ENCODE measurements at regions not wholly inside any gene's neighbourhood (a gene's known extent, or its start where the extent isn't known, plus 50 kb on each side); places are given as distances from the start of the nearest gene placed in this dataset.
"Not testable (repeated sequence)": the region's sequence is repeated elsewhere in the genome, so short reads cannot be mapped to it uniquely, and the experiment has no call there.

DNA sequence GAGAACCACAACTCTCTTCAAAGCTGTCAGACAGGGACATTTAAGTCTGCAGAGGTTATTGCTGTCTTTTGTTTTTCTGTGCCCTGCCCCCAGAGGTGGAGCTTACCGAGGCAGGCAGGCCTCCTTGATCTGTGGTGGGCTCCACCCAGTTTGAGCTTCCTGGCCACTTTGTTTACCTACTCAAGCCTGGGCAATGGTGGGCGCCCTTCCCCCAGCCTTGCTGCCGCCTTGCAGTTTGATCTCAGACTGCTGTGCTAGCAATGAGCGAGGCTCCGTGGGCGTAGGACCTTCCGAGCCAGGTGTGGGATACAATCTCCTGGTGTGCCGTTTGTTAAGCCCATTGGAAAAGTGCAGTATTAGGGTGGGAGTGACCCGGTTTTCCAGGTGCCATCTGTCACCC lies 822.1 kb downstream of the KCNMA1 start:
- DNase-seq: not testable (repeated sequence)

DNA sequence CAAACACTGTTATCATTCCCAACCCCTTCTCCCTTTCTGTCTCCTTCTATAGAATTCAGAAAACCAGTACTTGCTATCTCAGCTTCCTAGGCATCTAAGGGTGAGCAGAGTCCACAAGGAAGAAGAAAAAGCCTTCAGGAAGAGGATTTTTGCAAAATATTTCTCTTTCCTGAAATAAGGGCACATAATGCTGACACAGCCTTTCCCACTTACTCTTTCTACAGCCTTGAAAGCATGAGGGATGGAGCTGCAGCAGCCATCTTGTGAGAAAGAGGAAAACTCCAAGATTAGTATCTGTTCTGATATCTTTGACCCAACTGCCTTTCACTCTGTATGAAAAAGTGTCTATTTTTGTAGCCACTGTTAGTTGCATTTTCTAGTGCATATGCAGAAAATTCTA lies 826.2 kb downstream of the KCNMA1 start:
- no peak for DNase-seq

DNA sequence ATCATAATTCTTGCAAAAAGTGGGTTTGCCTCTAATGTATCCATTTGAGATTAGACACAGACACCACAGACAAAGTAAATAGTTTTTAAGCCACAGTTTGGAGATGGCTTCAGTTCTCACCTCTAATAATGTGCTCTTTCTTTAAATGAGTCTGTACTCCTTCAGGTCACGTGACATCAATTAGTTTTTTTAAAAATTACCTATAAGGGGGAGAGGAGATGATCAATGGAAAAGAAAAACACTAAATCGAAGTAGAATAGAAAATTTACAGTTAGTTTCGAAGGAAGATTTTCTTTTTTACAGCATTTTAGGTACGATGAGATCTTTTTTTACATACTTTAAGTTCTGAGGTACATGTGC lies 849.2 kb downstream of the KCNMA1 start:
- DNase-seq: no peak

DNA sequence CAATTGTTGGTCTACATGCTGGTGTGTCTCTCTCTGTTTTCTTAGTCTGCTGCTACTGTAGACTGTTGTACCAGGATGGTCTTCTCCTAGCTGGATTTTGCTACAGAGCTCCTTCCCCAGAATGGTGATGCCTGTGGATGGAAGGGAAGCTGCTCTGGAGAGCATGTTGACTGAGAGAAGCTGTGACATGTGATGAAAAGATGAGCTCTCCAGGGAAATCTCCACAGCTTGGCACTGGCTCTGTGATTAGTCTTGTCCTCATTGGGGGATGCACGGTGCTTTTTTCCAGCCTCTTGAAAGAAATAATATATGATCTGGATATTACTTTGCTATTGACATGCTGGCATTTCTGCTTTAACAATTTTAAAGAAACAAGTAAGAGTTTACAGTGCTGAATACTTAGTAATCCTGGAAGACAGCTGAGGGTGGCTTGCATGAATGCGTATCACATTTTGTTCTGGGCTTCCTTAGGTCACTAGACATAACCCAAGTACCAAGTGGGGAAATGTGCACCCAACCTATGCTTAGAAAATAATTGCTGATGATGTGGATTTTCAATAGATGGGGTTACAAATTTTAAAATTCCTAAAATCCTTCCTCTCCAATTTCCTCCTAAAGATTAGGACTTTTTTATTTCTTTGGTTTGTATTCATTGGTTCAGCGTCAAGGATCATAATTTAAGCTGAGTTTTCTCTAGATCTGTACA lies 849.7 kb downstream of the KCNMA1 start:
- DNase-seq: no peak

DNA sequence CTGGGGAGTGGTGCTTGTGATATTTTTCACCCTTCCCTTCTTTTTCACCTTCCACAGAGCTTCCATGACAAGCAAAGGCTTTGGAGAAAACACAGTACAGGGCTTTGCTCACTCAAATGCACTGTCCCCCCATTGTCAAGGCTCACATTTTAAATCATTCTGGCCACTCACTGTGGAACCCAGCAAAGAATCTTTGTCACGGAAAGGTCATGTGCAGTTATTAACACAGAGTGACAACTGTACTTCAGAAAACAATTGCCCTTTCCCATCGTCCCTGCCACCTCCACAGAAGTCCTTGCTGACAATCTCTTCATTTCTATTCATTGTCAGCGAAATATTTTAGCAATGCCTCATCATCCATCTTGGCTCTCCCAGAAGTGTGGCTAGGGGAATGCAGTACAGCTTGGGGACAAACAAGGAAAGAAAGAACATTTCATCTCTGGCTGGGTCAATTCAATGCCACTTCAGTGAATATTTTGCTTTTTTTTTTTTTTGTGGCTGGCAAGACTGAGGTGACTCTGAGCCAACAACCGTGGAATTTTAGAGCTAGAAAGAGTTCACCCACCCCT lies 851.0 kb downstream of the KCNMA1 start:
- no peak for DNase-seq

DNA sequence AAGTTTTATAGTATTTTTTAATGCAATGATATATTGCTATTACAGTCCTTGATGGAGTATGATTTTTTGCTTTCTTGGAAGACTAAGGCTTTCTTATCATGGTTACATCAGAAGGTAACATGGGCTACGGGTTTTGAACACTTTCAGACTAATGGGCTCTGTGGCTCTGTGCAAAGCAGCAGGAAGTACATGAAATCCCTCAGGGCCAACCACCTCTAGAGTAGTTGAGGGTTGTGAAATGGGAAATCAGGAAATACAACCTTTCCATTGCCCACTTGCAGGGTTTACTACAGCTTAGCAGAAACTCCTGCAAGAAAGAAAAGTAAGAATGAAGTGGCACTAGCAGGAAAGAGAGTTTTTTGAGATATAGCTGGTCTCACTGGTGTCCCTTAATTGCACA lies 853.5 kb downstream of the KCNMA1 start:
- DNase-seq: peak; percentile 59

DNA sequence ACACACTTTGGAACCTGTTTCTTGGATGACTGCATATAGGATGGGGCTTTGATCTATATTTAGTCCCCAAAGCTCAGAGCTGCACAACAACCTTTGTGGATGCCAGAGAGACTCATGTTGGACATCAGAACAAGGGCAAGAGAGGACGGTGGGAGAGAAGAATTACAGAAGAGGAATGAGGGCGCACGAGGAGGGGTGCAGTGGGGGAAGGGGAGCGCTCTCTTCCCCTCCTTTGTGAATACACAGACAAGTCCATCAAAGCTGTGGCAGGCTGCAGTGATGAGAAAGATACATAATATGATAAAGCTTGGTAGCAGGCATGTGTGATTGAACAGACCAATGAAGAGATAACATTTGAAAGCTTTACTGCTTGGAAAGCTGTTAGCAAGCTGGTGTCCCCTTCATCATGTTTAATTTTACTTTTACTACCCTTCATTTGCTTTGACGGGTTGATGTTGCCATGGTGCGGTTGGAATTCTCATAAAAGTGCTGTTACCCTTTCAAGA lies 857.8 kb downstream of the KCNMA1 start:
- DNase-seq: no peak

DNA sequence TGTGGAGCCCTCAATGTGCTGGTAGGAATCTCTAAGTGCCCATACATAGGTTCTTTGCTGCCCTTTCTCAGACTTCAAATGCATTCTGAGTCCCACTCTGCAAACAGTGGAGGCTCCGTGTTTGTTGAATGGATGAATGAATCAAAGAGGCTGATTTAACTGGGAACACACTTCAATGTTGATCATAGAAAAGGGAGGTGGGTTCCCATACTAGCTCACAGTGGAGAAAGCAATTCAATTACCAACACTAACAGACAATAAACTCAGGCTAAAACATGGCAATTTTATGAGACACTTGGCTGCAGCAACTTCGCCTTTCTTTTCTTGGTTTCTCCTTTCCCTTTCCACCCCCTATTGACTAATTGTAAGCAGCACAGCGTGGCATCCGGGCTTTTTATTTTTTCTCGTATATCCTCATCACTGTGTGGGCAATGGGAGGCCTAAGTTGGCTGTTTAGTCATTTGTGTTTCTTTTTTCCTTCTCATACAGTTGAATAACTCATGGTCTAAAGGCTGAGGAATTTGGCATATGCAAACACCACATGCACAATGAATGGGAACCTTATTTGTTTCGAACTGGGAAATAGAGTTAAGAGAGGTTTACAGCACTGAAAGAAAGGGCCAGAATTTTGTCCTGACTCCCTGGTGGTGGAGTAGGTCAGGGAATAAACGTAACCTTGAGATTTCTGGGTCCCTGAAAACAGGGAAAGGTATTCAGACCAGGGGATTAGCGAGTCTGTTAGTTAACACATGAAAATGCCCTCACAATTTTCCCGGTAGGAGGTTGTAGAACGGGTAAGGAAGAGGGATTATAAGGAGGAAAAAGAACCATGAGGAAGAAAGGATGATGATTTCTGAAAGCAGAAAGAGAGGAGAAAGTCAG lies 858.5 kb downstream of the KCNMA1 start:
- no peak for DNase-seq

DNA sequence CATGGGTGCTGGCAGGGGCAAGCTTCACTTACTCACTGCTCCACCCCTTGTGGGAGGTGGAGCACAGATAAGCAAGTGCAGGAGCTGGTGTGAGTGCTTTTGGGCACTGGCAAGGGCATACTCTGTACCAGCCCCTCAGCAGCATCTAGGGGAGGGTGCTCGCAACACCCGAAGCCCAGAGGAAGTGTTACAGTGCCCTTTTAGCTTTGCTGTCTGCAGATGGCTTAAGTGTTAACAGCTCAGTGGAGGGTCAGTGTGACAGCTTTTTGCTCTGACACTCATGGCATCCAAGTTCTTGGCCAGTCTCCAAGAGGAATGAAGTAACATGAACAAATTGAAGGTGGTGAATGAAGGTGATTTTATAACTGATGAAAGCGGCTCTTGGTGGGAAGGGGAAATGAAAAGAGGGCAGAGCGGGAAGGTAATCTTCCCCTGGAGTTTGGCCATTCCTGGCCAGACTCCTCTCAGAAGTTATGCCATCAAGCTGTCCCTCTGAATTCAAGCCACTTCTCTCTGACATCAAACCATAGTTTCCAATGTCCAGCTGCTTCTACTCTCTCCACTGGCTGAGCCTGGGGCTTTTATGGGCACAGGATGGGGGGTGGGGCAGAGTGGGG lies 862.5 kb downstream of the KCNMA1 start:
- no peak for DNase-seq

DNA sequence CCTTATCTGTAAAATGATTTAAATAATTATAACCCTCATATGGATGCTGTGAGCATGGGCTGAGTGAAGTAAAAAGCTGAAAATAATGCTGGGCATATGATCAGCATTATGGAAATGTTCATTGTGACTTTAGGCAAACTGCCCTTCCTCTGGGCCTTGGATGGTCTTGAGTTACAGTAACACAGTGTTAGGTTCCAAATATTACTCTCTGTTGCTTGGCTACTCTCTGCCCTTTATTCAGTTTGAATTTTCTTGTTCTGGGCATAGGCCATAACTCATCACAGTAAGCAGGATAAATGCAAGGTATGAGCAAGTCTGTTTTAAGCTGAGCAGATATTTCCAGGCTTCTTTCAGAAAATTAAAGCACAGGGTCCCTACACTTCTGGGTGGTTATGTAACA lies 868.0 kb downstream of the KCNMA1 start:
- no peak for DNase-seq

DNA sequence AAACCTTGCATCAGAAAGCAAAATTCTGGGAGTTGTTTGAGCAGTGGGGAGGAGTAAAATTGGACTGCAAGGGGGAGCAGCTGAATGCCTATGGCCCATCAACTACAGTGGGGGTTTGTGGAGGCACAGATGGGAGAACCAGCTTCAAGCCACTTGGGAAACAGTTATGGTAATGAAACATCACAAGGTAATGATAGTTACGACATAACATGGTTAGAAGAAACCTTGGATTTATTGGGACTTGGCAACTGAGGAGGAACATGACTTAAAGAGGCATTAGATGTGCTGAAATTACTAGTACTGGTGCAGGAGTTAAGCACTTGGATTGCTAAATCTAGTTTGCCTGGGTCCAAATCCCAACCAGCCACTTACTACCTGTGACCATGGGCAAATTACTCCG lies 868.4 kb downstream of the KCNMA1 start:
- no peak for DNase-seq

DNA sequence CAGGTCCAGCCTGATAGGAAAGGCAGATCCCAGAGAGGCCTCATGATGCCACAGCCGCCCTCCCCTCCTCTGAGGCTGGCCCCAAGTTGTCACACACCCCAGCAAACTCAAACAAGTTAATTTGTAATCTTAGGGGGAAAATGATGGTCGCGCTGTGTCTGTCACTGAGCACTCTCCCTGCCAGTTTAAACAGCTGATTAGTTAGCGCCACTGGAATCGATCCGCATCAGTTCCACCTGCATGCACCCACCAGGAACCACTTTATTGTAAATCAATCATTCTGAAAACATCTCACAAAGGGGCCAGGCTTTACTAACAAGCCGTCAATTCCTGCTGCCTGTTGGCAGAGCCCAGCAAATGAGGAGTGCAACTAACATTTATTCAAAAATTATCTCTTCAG lies 870.9 kb downstream of the KCNMA1 start:
- no peak for DNase-seq

DNA sequence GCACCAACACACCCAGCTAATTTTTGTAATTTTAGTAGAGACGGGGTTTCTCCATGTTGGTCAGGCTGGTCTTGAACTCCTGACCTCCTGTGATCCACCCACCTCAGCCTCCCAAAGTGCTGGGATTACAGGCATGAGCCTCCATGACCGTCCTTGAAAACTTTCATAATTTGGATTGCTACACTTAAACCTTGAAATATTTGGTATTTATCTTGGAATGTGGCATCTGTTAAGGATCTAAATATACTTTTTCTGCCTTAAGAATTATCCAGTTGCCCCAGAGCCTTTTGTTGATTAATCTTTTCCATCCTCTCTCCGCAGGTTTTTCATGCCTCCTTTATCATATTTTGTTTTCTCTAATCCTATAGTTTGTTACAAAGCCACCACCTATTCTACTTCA lies 872.7 kb downstream of the KCNMA1 start:
- DNase-seq: not testable (repeated sequence)

DNA sequence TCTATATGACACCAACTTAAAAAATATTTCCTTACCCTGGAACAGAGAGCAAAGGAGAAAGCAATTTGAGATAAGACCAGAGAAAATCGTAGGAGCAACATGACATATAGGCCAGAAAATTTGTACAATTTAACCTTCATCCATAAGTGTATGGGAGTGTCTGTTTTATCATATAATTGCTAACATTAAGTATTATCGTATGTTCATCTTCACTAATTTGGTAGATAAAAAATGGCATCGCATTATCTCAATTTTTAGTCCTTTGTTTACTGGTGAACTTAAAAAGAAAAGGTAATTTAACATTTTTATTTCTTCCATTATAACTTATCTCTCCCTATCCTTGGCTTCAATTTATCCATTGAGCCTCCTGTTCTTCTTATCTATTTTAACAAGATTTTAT lies 873.4 kb downstream of the KCNMA1 start:
- DNase-seq: no peak

DNA sequence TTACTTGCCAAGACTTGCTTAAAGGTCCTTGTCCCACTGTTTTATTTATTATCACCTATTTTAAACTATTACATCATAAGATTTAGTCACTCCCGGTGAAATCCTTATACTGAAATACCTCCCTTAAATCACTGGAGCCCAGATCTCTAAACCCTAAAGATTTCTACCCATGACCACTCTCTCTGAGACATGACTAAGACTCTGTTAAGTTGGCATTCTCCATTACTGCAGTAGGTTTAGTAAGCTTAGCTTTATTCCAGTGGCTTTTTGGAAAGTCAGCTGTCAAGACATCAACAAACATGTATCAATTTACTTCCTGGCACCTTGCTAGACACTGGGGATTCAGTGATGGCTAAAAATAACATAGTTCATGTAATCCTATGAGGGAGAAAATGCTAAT lies 874.2 kb downstream of the KCNMA1 start:
- no peak for DNase-seq

DNA sequence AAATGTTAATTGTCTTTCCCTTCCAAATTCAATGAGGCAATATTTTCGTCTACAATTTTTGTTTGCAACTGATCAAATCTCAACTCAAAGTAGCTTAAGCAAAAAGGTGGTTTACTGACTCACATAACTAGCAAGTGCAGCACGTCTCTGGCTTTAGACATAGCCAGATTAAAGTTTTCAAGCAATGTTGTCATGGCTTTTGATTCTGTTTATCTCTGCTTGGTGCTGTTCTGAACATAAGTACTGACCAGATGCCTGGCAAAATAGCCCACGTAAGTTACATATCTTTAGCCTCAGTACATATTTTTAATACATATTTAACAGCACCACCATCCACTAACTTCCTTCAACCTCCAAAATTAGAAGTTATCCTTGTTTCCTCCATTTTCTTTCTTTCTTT lies 877.9 kb downstream of the KCNMA1 start:
- DNase-seq: no peak

DNA sequence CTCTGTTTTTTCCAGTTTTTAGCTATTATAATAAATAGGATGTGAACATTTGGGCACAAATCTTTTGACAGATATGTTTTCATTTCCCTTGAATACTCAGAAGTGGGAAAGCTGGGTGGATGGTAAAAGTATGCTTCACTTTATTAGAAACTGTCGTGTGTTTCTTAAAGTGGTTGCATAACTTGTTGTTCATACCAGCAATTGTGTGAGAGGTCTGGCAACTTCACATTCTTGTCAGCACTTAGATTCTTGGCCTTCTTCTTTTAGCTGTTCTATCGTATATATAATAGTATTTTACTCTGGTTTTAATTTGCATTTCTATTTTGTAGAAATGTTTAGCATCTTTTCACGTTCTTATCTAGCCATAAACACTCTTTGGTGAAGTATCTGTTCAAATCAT lies 894.4 kb downstream of the KCNMA1 start:
- no peak for DNase-seq

DNA sequence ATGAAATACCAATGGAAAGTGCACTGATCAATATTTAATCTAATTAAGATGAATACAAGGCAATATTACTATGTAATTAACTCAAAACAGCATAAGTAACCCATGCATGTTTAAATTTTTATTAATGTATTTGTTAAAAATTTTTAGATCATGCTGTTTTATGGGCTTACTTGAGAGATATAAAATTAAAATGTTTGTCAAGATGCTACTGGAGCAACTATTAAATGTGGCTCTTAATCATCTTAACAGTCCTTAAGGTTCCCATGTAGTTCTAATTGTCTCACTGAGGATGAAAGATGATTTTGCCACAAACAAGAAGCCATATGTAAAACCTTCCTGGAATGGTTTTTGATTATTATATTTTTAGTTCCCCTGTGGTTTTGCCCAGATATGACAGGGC lies 897.1 kb downstream of the KCNMA1 start:
- no peak for DNase-seq

DNA sequence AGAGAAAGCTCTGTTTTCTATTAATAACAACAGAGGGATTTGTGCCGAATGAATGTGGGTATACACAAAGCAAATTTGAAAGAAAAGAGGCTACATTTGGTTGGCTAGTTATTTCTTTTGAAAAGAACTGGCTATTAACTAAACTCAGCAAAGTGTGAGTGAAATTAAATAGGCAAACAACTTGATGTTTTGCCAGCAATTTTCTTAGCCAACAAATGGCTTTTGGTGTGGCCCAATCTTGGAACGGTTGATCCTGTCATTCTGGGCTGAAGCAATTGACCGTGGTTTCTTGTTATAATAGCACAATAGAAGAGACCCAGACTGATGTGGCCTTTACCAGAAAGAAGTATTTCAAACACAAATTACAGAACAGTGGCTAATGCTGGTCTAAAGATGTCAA lies 898.6 kb downstream of the KCNMA1 start:
- no peak for DNase-seq

DNA sequence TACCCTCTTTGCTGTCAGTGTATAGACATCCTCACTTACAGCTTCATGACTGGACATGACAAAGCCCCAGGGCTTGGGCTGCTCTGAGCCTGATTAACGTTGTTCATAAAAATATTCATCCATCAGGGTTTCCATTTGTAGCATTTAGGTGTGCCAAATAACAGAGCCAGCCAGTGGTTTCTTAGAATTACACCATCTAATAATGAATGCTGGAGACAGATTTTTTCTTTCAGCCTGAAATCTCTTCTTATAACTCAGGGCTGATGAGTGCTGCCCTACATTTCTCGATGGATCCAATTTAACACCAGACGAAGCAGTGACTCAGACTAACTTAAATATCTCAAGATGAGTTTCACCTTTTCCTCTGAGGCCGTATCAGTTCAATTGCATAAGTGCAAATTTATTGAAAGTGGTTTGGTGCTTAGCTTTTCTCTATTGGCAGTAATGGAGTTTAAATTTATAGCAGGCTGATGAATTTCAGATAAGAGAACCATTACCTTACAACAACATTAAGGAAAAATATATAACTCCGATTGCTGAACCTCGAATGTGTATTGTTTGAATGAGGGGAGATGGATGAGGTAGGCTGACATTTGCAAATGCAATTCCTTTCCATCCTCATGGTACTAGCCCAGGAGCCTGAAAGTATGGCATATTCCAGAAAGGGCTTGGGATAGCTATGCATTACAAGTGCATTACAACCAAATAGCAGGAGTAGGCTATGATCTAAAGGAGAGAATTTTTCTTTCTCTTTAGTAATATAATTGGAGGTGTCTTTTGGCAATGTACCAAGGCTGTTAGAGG lies 900.6 kb downstream of the KCNMA1 start:
- no peak for DNase-seq

DNA sequence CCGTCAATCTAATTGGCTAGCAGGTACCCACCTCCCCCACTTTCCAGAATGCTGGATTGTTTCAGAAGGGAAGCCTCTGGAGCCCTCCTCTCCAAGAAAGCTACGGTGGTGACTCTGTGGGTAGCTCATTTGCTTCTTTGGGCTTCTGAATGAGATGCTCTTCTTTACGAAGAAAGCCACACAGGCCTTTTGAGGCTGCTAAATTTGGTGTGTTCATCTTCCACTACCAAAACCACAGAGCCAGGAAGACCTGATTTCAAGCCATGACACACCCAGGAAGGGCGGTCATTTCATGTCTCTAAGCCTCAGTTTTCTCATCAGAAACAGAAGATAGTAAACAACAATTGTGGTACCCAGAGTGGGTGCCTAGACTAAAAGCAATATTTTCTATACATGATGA lies 901.2 kb downstream of the KCNMA1 start:
- DNase-seq: no peak

DNA sequence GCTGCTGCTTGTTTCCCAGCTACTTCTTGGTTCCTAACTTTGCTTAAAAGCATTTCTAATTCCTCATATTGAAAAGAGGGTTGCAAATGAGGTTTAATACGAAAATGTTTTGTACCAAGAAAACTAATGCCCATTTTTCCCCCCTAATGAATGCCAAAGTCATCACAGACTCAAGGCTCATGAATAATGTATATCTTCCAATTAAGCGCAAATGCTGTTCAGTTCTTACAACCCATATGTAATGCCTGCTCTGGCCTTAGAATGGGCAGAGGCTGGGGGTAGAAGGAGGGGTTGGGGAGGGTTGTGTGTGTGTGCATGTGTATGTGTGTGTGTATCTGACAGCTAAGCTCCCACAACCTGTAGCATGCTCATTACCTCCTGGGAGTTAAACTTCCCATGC lies 901.7 kb downstream of the KCNMA1 start:
- no peak for DNase-seq

DNA sequence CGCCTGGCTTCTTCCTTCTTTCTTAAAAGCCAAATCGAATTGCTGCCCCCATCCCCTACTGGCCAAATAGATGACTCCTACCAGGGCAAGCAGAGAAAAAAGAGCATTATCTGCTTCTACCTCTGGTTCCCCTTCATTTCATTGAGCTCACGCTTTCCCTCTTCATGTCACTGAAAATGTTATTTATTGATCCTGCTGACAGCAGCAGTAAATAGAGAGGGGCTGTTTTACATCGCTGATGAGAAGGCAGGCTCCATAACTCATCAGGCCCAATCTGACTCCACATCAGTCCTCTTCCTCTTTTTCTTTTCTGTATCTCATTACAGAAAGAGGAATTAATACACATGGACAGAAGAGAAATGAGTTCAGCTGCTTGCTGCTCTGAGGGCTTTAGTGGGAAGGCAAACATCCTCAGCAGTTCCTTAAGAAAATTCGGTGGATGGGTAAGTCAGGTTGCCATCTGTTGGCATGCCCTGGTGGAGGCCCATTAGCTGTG lies 904.1 kb downstream of the KCNMA1 start:
- no peak for DNase-seq
